Stomach smooth muscle (tissue), 2 donors: ENCODE measurements at regions not wholly inside any gene's neighbourhood (a gene's known extent, or its start where the extent isn't known, plus 50 kb on each side); places are given as distances from the start of the nearest gene placed in this dataset.

ENCODE experiments used
- H3K27ac ChIP-seq: one replicate; pipeline ENCODE4 v1.7.0; 2013; ENCODE audit warnings: mild to moderate bottlenecking, low read length, inconsistent platforms
- H3K27me3 ChIP-seq, 2 donors: one replicate each; pipeline ENCODE4 v1.7.0; 2013; ENCODE audit warnings: low read length in 2 of 2; ENCODE audit not compliant: insufficient read depth in 2 of 2, control insufficient read depth in 1 of 2
- H3K36me3 ChIP-seq, 2 donors: one replicate each; pipeline ENCODE4 v1.7.0; 2013; ENCODE audit warnings: low read length in 2 of 2; ENCODE audit not compliant: control insufficient read depth in 2 of 2, insufficient read depth in 2 of 2
- H3K4me1 ChIP-seq: one replicate; pipeline ENCODE4 v1.7.0; 2013; ENCODE audit warnings: low read length; ENCODE audit not compliant: control insufficient read depth, insufficient read depth
- H3K4me3 ChIP-seq, 2 donors: one replicate each; pipeline ENCODE4 v1.7.0; 2013; ENCODE audit warnings: low read length in 2 of 2
- H3K9ac ChIP-seq, 2 donors: one replicate each; pipeline ENCODE4 v1.7.0; 2013; ENCODE audit warnings: low read length in 2 of 2, mild to moderate bottlenecking in 1 of 2
- H3K9me3 ChIP-seq, 2 donors: one replicate each; pipeline ENCODE4 v1.7.0; 2013; ENCODE audit warnings: low read length in 2 of 2; ENCODE audit not compliant: control insufficient read depth in 2 of 2
- donor health status: healthy.
- donor health status: Pancreatic carcinoma.

DNA sequence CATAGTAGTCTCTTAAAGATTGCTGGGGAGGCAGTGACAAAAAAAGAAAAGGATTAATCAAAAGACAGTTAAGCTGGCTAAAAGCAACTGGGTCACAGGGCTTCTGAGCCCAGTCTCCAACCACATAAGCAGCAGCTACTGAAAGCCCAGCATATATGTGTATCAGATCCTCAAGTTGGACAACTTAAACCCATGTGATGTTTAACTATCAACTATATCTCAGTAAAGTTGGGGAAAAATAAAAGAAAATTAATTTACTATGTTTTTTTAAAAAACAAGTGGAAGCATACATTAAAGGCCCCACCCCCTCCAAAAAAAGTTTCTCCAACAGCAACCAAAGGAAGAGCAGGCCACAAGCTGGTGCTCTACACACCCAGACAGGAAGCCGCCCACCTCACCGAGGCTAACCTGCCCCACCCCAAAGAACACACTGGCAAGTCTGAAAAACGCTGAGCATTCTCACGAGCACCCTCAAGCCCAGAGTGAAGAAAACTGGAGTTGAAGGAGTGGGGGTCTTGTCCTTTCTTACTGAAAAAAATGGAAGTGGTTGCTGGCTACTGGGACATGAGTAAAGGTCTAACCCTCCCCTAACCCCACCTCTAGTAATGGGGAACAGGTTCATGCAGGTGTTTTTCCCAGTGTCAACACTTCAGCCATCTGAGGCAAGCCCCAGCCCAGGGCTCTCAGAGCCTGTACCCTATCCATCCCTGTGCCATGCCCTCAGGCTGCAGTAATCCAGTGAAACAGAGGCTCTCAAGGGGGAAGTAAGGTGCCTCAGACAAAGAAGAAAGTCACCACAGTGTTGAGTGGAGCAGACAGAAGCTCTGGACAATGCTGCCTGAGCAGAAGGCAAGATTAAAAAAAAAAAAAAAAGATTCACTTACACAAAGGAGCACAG lies 106.3 kb downstream of the GYPC start:
- H3K9me3 ChIP-seq = no peaks in the 10 kb centered on the region
- no peaks in the 10 kb centered on the region for H3K36me3 ChIP-seq
- H3K4me1 ChIP-seq = no peaks in the 10 kb centered on the region
- no peak overlapping the region for H3K27ac ChIP-seq
- no peak overlapping the region for H3K4me3 ChIP-seq
- no peaks in the 10 kb centered on the region for H3K27me3 ChIP-seq
- H3K9ac ChIP-seq = no peak overlapping the region

DNA sequence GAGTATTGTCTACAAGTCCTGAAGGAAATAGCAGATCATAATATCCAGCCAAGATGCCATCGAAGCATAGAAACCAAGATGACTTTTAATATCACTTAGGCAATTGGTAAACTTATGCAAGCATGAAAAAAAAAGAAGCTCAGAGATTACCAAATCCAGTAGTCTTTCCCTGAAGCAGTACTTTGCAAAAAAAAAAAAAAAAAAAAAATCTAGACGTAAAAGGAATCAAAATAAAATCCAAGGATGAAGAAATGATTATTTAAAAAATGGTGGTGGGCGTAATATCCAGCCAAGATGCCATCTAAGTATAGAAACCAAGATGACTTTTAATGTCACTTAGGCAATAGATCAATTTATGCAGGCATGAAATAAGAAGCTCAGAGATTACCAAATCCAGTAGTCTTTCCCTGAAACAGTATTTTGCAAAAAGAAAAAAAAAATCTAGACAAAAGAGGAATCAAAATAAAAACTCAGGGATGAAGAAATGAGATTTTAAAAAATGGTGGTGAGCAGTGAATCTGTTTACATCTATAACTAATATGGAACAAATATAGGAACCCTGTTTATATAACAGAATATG lies 108.8 kb downstream of the GYPC start:
- Histone ChIP-seq H3K4me1 (no peaks in the 10 kb centered on the region), H3K27me3 (no peaks in the 10 kb centered on the region), H3K9me3 (no peaks in the 10 kb centered on the region), H3K27ac (no peak overlapping the region), H3K36me3 (no peaks in the 10 kb centered on the region), H3K4me3 (no peak overlapping the region), H3K9ac (no peak overlapping the region)

DNA sequence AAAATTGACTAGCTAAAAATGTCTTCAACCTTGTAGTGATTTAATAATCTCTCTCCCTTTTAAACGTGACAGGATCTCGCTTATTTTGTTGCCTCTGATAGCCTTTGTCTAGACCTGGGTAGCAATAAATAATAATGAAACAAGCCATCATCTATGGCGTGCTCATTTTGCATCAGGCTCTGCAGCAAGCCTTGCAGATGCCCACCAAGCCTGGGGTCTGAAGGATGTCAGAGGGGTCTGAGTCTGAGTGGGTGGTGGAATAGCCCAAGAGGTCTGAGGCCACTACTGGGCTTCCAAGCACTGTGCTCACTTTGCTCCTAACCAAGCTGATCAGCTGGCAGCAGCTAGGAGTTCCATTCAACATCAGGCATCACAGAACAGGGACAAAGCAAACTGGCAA lies 109.4 kb downstream of the GYPC start:
- Histone ChIP-seq H3K27ac (no peak overlapping the region), H3K4me1 (no peaks in the 10 kb centered on the region), H3K36me3 (no peaks in the 10 kb centered on the region), H3K4me3 (no peak overlapping the region), H3K9me3 (no peaks in the 10 kb centered on the region), H3K9ac (no peak overlapping the region), H3K27me3 (no peaks in the 10 kb centered on the region)

DNA sequence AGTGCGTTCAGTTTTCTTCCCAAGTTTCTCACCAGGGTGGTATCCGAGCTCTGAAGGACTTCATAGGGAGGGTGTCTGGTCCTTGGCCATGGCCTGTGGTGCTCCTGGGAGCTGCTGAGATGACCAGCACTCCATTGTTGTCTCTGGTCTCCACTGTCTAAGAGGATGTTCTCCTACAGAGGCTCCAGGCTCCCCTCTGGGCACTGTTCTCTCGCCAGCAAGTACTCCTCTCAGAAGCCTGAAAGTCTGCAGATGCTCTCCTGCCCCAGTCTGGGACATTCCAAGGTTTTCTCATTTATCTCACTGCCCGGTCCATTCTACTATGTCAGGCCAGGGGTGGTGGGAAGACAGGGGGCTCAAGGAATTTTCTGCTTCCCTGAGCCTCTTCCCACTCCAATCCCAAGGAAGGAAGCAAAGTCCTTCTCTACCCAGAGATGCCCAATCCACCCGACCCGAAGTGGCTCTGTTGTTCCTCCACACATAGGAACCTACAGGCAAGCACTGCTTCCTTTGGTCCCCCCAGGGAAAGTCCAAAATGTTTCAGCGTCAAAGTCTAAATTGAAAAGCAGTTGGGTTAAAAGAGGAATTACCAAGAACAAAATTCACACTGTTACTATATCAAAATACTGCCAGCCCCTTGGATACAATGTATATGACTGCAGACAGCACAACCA lies 110.5 kb downstream of the GYPC start:
- H3K4me3 ChIP-seq = no peak overlapping the region
- H3K36me3 ChIP-seq = no peaks in the 10 kb centered on the region
- H3K9ac ChIP-seq = no peak overlapping the region
- H3K27ac ChIP-seq = no peak overlapping the region
- no peaks in the 10 kb centered on the region for H3K9me3 ChIP-seq
- no peaks in the 10 kb centered on the region for H3K4me1 ChIP-seq
- H3K27me3 ChIP-seq = no peaks in the 10 kb centered on the region

DNA sequence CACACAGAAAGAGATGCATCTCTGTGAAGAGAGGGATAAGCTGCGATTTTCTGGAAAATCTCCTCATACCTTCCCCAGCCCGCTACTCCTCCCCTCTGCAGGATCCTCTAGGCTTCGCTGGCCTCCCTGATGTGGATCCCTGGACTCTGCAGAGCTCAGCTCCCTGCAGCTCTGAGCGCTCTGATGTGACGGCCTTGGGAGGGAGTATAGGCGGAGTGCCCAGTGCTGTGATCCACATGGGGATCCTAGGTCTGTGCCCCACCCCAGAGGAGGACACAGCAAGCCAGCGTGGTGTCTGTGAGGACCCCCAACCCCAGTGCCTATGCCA lies 111.0 kb downstream of the GYPC start:
- H3K9ac ChIP-seq = no peak overlapping the region
- no peaks in the 10 kb centered on the region for H3K27me3 ChIP-seq
- no peaks in the 10 kb centered on the region for H3K36me3 ChIP-seq
- no peaks in the 10 kb centered on the region for H3K9me3 ChIP-seq
- H3K27ac ChIP-seq = no peak overlapping the region
- H3K4me3 ChIP-seq = no peak overlapping the region
- no peaks in the 10 kb centered on the region for H3K4me1 ChIP-seq

DNA sequence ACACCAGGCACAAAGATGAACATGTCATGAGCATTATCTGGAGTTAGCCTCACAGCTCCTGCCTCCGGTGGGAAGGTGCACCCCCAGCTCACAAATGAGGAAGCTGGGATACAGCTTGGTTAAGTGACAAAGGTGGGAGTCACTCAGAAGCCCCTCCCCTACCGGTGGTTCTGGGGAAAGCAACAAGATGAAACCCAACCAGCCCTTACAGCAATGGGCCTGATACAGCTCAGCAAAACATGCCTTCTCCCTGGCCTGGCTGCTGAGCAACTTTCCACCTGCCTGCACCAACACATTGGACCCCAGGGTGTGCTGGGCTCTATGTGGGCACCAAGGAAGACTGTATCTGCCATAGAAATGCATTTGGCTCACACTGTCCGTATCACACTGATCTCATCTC lies 113.2 kb downstream of the GYPC start:
- no peaks in the 10 kb centered on the region for H3K9me3 ChIP-seq
- H3K27me3 ChIP-seq = no peaks in the 10 kb centered on the region
- H3K27ac ChIP-seq = no peak overlapping the region
- H3K36me3 ChIP-seq = no peaks in the 10 kb centered on the region
- H3K4me1 ChIP-seq = no peaks in the 10 kb centered on the region
- no peak overlapping the region for H3K4me3 ChIP-seq
- no peak overlapping the region for H3K9ac ChIP-seq

DNA sequence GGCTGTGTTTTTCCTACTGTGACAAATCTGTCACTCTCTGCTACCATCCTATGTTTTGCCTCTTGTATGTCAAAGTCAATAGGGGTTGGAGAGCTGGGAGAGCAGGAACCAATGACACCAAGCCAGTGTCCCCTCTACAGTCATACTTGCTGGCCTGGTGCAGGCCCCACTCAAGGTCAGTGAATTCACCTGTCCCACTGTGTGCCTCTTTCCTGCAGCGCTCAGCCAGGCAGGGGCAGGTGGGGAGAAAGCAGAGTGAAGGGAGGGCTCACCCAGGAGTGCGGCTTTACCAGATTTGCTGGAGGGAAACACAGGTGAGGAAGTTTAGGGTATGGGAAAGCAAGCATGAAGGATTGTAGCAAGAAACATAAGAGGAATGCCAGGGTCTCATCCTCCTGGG lies 114.5 kb downstream of the GYPC start:
- H3K4me1 ChIP-seq = no peaks in the 10 kb centered on the region
- no peaks in the 10 kb centered on the region for H3K36me3 ChIP-seq

DNA sequence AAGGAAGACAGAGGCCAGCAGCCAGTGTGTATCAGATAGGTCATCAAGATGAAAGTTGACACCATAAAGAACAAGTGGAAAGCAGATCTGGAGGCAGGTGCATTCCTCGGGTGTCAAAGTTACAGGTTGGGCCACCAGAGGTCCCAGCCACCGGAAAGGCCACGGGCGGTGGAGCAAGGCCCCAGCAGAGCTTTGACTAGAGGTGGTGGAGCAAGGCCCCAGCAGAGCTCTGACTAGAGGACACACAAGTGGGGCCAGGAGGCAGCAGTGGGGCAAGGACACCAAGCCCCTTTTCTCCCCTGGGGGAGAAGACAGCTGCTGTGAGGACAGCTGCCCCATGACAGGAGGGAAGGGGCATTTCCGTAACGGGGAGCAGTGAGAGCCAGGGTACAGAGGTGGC lies 115.1 kb downstream of the GYPC start:
- no peaks in the 10 kb centered on the region for H3K9me3 ChIP-seq
- H3K27me3 ChIP-seq = no peaks in the 10 kb centered on the region
- H3K36me3 ChIP-seq = no peaks in the 10 kb centered on the region
- no peak overlapping the region for H3K4me3 ChIP-seq
- H3K9ac ChIP-seq = no peak overlapping the region
- no peak overlapping the region for H3K27ac ChIP-seq
- no peaks in the 10 kb centered on the region for H3K4me1 ChIP-seq

More for the DNA sequence above, 114.5 kb downstream of the GYPC start:
- H3K9ac ChIP-seq = no peak overlapping the region
- no peaks in the 10 kb centered on the region for H3K9me3 ChIP-seq
- no peaks in the 10 kb centered on the region for H3K27me3 ChIP-seq
- H3K27ac ChIP-seq = no peak overlapping the region
- H3K4me3 ChIP-seq = no peak overlapping the region

DNA sequence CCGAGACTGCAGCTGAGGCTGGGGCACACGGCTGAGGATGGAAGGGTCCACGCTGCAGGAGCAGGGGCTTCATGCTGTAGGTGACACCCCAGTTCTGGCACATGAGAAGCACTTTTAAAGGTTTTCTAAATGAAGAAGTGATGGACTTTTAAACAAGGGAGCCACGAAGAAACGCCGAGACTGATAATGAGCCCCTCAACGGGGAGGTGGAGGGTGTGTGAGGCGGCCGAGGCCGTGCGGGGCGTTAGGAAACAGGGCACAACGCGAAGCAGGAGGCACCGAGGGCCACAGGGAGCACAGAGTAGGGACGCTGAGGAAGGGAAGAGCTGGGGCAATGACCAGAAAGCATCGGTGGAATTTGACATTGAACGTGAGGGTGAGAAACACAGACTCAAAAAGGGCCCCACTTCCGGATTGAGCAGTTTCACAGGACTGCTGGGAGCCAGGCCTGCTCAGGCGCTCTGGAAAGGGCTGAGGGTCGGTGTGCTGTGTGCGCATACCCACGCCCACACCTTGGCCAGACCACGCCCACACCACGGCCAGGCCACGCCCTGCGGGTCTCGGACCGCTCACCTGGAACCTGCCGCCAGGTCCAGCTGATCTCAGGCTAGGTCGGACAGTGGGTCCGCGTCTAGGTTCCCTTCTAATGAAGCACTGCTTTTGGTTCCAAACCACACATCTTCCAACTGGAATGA lies 115.7 kb downstream of the GYPC start:
- Histone ChIP-seq H3K4me3 (no peak overlapping the region), H3K27me3 (no peaks in the 10 kb centered on the region), H3K27ac (no peak overlapping the region), H3K4me1 (no peaks in the 10 kb centered on the region), H3K9ac (no peak overlapping the region), H3K36me3 (no peaks in the 10 kb centered on the region), H3K9me3 (no peaks in the 10 kb centered on the region)

DNA sequence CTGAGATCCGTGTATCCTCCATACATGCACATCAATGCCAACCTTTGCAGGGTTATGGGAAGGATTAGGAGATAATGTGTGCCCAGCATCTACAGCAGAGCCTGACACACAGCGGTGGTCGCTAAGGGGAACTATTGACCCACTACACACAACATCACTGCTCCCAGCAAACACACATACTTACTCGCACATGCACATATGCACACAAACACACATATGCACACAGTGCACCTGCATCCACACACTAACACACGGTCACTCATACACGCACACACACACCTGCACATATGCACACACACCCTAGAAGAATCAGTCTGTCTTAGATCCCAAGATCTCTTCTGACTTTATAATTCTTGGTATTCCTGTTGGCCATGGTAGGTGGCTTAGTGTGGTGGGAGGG lies 118.3 kb downstream of the GYPC start:
- Histone ChIP-seq H3K27me3 (no peaks in the 10 kb centered on the region), H3K4me3 (no peak overlapping the region), H3K9ac (no peak overlapping the region), H3K27ac (no peak overlapping the region), H3K4me1 (peaks cover 7% of the 10 kb centered on the region), H3K36me3 (no peaks in the 10 kb centered on the region), H3K9me3 (no peaks in the 10 kb centered on the region)
